HG03159 (cell line): ENCODE measurements at regions not wholly inside any gene's neighbourhood (a gene's known extent, or its start where the extent isn't known, plus 50 kb on each side); places are given as distances from the start of the nearest gene placed in this dataset.
"Not testable (repeated sequence)": the region's sequence is repeated elsewhere in the genome, so short reads cannot be mapped to it uniquely, and the experiment has no call there.

Experiments
- ATAC-seq: cut with Tn5 transposase; IDR thresholded peaks from one replicate; pipeline ENCODE4 v1.9.1; 2021; ENCODE audit warnings: mild to moderate bottlenecking, moderate library complexity; ENCODE audit not compliant: unreplicated experiment

DNA sequence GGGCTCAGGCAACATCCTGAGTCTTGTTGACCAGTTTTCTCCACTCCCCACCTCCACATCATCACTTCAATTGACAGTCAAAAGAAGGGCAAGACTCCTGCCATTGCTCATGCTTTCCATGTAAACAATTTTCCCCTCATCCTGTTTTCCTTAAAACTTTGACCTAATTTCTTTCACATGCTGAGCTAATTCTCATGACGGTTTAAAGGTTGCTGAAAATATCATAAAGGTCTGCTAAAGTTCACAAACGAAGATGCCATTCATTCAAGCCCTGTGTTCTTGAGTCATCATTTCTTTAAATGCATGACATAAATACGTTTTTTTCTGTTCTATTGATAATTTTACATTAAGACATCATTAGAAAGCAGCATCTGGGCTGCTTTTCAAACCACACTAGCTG, 353.9 kb downstream of the NKX6-1 start:
- ATAC-seq, result no peak

GRCh38 chr4:84126911-84127310, 372.2 kb downstream of the NKX6-1 start:
- ATAC-seq, result not testable (repeated sequence)

DNA sequence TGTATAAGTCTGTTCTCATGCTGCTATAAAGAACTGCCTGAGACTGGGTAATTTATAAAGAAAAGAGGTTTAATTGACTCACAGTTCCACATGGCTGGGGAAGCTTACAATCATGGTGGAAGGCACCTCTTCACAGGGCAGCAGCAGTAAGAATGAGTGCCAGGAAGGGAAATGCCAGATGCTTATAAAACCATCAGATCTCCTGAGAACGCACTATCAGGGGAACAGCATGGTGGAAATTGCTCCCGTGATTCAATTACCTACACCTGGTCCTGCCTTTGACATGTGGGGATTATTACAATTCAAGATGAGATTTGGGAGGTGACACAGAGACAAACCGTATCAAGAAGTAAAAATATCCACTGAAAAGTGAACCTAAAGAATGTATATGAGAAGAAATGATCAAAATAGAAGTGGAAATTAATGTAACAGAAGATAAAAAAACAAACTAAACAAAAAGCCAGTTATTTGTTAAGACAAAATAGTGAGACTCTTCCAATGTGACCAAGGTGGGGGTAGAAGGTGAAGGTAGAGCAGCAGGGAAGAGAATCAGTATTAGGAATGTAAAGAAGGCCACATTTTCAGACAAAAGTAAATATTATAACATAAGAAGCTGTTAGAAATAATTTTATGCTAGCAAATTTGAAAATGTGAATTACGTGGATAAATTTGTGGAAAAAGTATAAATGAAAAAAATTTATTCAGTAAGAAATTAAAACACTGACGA, 372.9 kb downstream of the NKX6-1 start:
- ATAC-seq, result no peak

GRCh38 chr4:84110040-84110439, 389.1 kb downstream of the NKX6-1 start:
- no peak for ATAC-seq

DNA sequence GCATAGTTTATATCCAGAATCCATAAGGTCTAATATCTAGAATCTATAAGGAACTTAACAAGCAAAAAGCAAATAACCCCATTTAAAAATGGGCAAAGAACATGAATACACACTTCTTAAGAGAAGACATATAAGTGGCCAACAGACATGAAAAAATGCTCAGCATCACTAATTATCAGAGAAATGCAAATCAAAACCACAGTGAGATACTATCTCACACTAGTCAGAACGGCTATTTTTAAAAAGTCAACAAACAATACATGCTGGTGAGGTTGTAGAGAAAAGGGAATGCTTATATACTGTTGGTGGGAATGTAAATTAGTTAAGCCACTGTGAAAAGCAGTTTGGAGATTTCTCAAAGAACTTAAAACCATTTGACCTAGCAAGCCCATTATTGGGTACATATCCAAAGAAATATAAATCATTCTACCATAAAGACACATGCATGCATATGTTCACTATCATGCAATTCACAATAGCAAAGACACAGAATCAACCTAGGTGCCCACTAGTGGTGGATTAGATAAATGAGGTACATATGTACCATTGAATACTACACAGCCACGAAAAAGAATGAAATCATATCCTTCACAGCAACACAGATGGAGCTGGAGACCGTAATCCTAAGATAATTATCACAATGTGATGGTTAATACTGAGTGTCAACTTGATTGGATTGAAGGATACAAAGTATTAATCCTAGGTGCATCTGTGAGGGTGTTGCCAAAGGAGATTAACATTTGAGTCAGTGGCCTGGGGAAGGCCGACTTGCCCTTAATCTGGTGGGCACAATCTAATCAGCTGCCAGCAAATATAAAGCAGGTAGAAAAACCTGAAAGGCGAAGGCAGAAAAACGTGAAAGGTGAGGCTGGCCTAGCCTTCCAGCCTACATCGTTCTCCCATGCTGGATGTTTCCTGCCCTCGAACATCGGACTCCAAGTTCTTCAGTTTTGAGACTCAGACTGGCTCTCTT, 397.2 kb downstream of the NKX6-1 start:
- not testable (repeated sequence) for ATAC-seq

DNA sequence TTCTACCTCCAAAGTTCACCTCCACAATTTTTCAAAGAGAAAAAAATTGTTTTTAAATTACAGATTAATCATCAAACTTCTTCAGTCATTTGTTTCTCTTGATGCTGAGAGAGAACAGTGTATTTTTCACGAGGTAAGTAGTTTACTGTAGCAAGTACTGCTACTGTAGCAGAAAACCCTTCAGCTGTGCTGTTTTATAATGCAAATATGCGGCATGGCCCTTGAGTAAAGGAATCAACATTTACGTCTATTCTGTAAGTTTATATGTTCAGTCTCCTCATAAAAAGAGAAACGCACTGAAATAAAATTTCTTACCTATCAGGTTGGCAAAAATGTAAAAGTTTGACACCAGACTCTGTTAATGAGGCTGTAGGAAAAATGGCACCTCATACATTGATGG, 399.0 kb downstream of the NKX6-1 start:
- no peak for ATAC-seq

GRCh38 chr4:84099599-84099998, 399.5 kb downstream of the NKX6-1 start:
- ATAC-seq, result no peak

DNA sequence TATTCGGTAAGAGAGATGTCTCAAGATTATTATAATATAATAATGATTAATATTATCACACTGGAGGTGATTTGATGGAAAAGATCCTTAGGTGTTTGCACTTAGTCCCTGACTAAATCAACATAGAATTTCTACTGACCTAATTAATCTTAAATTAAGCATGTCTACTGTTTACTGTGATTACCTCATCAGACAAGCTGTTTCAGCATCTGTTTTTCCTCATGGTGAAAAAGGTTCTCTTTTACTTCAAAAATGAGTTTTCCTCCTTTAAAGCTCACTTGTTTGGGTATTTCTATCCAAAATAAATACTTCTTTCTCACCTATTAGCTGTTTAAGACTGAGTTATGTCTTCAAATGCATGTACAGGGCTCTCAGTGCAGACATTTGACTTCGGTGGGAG, 407.8 kb downstream of the NKX6-1 start:
- no peak for ATAC-seq

- no peak for ATAC-seq
Observed at GRCh38 chr4:84089652-84090437, 409.2 kb downstream of the NKX6-1 start.

- no peak for ATAC-seq
Observed at GRCh38 chr4:84085986-84086385, 413.1 kb downstream of the NKX6-1 start.

DNA sequence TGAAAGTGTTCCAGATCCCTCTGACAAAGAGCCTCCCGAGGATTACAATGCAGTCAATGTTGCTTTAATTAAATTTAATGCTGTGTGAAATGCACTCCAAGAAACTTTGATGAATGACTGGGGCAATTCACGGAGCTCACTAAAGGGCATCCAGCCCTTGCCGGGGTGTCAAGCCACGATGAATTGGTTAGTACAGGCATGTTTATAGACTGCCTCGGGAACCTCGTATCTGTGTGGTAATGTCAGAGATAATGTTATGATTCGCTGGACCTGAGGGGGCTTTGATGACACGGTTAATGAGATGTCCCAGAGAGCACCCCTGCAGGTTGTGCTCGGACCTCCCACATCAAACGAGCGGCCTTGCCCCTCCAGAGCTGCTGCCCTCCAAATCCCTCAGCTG, 428.8 kb downstream of the NKX6-1 start:
- ATAC-seq, result no peak

GRCh38 chr4:84063619-84064018, 435.5 kb downstream of the NKX6-1 start:
- ATAC-seq, result no peak

GRCh38 chr4:84058201-84058600, 440.9 kb downstream of the NKX6-1 start:
- no peak for ATAC-seq

DNA sequence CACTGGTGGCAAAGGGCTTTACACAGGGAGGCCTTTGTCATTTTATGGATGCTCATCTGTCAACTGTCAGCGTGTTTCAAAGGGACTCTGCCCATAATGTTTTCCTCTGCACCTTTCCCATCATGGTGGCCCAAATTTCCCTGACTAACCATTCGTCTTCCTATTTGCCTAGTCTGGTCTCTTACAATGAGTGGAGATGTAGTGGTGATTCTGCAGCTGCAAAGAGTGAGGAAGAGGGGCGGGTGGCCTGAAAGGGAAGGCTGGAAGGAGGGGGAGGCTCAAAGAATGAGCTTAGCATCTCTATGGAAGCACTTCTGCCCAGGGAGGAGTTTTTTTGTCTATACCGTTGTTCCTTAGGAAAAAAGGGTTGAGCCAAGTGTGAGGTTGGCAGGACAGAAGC, 447.5 kb downstream of the NKX6-1 start:
- no peak for ATAC-seq

DNA sequence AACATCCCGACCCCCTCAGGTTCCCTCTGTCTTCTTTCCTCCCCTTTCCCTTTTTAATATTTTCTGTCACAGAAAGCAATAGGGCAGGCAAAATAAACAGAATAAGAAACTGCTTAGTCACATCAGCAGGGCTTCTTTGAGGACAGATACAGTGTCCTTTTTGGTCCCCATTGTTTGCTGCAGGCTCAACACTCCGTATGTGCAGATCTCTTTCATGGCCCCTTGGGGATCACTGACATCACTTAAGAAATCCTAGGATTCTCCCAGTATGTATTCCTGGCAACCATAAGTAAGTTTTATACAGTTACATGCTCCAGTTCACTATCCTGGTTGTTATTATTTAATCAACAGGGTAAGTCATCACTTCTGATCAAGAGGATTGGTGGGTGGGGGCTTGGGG, 448.0 kb downstream of the NKX6-1 start:
- no peak for ATAC-seq

DNA sequence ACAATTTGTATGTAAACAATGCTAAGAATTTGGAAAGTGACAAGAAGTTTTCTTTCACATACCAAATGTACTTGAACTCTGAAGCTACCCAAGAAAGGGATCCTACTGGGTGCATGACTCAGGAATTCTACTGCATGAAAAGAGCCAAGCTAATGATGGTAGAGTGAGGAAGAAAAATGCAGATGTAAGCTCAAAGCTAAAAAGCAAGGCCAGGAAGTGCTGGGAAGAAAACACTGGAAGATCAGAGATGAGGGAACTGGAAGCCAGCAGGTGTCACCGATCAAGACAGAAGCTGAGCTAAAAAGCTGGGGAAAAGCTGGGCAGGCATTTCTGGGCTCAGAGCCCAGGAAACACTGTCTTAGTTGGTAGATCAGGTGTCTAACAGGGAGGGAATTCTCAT, 449.1 kb downstream of the NKX6-1 start:
- ATAC-seq, result no peak

DNA sequence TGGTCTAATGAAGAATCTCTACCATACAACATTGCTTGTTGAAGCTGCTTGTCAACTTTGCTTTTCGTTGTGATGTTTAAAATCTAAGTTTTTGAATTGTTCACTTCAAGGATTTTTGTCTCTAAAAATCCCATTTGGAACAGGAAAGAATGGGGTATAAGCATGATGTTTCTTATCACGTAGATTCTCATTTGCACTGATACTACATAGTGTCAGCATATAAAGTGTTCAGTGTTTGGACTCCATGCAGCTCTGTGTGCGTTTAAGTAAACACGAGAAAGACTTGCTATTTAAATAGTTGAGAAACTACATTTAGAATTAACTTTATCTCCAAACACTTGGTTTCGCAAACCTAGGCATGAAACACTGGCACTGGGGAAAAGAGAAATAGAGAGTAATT, 452.5 kb downstream of the NKX6-1 start:
- ATAC-seq, result no peak

DNA sequence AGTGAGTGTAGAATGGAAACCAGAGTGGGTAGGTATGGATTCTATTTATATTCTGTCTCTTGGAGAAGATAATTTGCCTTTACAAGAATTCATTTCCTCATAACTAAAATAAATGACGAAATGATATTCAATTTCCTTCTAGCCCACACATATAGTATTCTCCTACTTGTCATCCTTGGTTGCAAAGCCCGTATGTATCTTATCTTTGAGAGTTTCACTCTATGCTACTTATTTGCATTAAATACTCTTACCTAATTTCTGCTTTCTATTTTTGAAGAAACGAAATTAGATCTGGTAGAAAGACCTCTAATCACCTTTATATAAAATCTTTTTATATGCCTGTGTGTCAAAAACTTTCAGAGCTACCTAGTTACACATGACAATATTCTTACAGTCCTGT, 457.7 kb downstream of the NKX6-1 start:
- no peak for ATAC-seq

- ATAC-seq, result no peak
Observed at GRCh38 chr4:84035568-84035967, 463.5 kb downstream of the NKX6-1 start.

DNA sequence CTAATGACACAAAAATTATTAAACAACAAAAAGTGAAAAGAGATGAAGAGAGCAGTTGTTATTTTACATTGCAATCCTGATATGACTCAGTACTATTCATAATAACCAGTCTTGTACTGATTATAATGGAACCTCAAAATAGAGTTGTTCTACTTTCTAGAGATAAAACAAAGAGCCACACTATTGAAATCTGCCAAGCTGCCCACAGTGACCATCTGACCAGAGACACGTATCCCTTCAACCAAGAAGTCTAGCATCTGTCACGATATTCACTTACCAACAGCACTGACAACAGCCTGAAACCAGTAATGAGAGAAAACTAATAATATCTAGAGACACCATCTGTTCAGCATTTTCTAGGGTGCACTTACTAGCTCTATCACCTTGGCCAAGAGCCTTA, 466.7 kb downstream of the NKX6-1 start:
- ATAC-seq, result peak; percentile 71

GRCh38 chr4:84031401-84031800, 467.7 kb downstream of the NKX6-1 start:
- ATAC-seq, result no peak
